ENCODE measurements at regions not wholly inside any gene's neighbourhood (a gene's known extent, or its start where the extent isn't known, plus 50 kb on each side); places are given as distances from the start of the nearest gene placed in this dataset.

GRCh38 chr4:157700898-157701694, 471.7 kb downstream of the GASK1B start:
- Histone ChIP-seq H3K9me3 (ENCODE audit: control insufficient read depth, insufficient read depth, low read depth, low read length) (no peaks in the 10 kb centered on the region), H3K4me3 (ENCODE audit: low read depth, low read length) (no peak overlapping the region), H3K4me1 (ENCODE audit: control insufficient read depth, insufficient read depth, low read length) (no peaks in the 10 kb centered on the region), H3K36me3 (ENCODE audit: control insufficient read depth in 2 of 2, insufficient read depth in 1 of 2, low read length in 2 of 2) (no peaks in the 10 kb centered on the region), H3K27ac (ENCODE audit: extremely low read depth, low read depth, low read length) (no peak overlapping the region)
- no peak for TF ChIP-seq EGR2 (tag by site-specific recombination; IDR thresholded peaks at IDR 0.05; ENCODE audit: low read depth)
- no peak for TF ChIP-seq ZNF513 (tag by site-specific recombination; IDR thresholded peaks at IDR 0.05)
- no peak for TF ChIP-seq HOXD13 (CRISPR knock-in tag; IDR thresholded peaks at IDR 0.05; ENCODE audit: borderline replicate concordance)
- no peak for TF ChIP-seq AEBP2 (tag by site-specific recombination; IDR thresholded peaks at IDR 0.05; ENCODE audit: borderline replicate concordance)
- no peak for TF ChIP-seq ZNF214 (tag by site-specific recombination; IDR thresholded peaks at IDR 0.05; ENCODE audit: borderline replicate concordance)
- TF ChIP-seq PRDM2 (tag by site-specific recombination; IDR thresholded peaks at IDR 0.05; ENCODE audit: borderline replicate concordance): no peak
- TF ChIP-seq ZNF10 (tag by site-specific recombination; IDR thresholded peaks at IDR 0.05): no peak
- TF ChIP-seq ZNF155 (tag by site-specific recombination; IDR thresholded peaks at IDR 0.05): no peak
- TF ChIP-seq KLF10 (tag by site-specific recombination; IDR thresholded peaks at IDR 0.05): no peak
- no peak for TF ChIP-seq ZNF350 (tag by site-specific recombination; IDR thresholded peaks at IDR 0.05)
- TF ChIP-seq ZNF114 (tag by site-specific recombination; IDR thresholded peaks at IDR 0.05): no peak
- TF ChIP-seq ZNF266 (tag by site-specific recombination; IDR thresholded peaks at IDR 0.05; ENCODE audit: low read depth): no peak
- TF ChIP-seq ZBTB49 (tag by site-specific recombination; IDR thresholded peaks at IDR 0.05; ENCODE audit: low read depth): no peak
- TF ChIP-seq GLIS1 (tag by site-specific recombination; IDR thresholded peaks at IDR 0.05): no peak
- TF ChIP-seq ZNF133 (tag by site-specific recombination; IDR thresholded peaks at IDR 0.05): no peak
- ChIA-PET CTCF (no interaction called here), POLR2A (no interaction called here)
